Prostate gland (tissue), 2 donors: ENCODE measurements at regions not wholly inside any gene's neighbourhood (a gene's known extent, or its start where the extent isn't known, plus 50 kb on each side); places are given as distances from the start of the nearest gene placed in this dataset.

Experiments used
- DNase-seq: peaks from one replicate; pipeline ENCODE4 v3.0.0-alpha.2; 2019; ENCODE audit warnings: low spot score
- H3K27ac ChIP-seq, 2 donors: fragments of 200-600 bp; sonication (generic); 2 replicates each; pipeline ENCODE4 v1.5.1; 2017 to 2019
- H3K27me3 ChIP-seq: fragments of 200-600 bp; sonication (generic); replicated peaks from 2 replicates; pipeline ENCODE4 v1.5.1; 2019; ENCODE audit not compliant: insufficient read depth
- H3K36me3 ChIP-seq, 2 donors: fragments of 200-600 bp; sonication (generic); 1 replicate in 1 of 2; 2 replicates in 1 of 2; pipeline versions ENCODE4 v1.5.1 to v1.8.1; 2017 to 2019
- H3K4me1 ChIP-seq: fragments of 200-600 bp; sonication (generic); replicated peaks from 2 replicates; pipeline ENCODE4 v1.5.1; 2019
- H3K4me3 ChIP-seq, 2 donors: fragments of 200-600 bp; sonication (generic); 2 replicates each; pipeline ENCODE4 v1.5.1; 2017 to 2019
- H3K9me3 ChIP-seq: fragments of 200-600 bp; sonication (generic); 2 replicates; pipeline ENCODE4 v1.5.1; 2017
- POLR2A ChIP-seq: fragments of 450-650 bp; IDR thresholded peaks from one replicate; pipeline ENCODE4 v1.6.1; 2016; ENCODE audit warnings: antibody characterized with exemption, mild to moderate bottlenecking
- POLR2AphosphoS5 ChIP-seq: sonication (generic); formaldehyde crosslinking; IDR thresholded peaks from one replicate; pipeline ENCODE4 v1.6.1; 2017; ENCODE audit warnings: antibody characterized with exemption
- WGBS: methylation state at CpG from one replicate; pipeline ENCODE4 v1.1.5; 2018; 5-methylcytosine and 5-hydroxymethylcytosine counted together
- intact Hi-C: fragments of 100-400 bp; cut with DNase I; formaldehyde crosslinking; loops from one replicate; pipeline ENCODE4 v1.14.2; 2022
- TF ChIP-seq, protein P1 (sequence below), 4 experiments: fragments of 200-600 bp in 2 of 4; fragments of 450-650 bp in 2 of 4; sonication (generic) in 2 of 4; IDR thresholded peaks; 1 replicate in 3 of 4; 2 replicates in 1 of 4; pipeline ENCODE4 v1.5.1; 2016 to 2019; ENCODE audit warnings: antibody characterized with exemption in 4 of 4, mild to moderate bottlenecking in 2 of 4, moderate library complexity in 2 of 4

DNA sequence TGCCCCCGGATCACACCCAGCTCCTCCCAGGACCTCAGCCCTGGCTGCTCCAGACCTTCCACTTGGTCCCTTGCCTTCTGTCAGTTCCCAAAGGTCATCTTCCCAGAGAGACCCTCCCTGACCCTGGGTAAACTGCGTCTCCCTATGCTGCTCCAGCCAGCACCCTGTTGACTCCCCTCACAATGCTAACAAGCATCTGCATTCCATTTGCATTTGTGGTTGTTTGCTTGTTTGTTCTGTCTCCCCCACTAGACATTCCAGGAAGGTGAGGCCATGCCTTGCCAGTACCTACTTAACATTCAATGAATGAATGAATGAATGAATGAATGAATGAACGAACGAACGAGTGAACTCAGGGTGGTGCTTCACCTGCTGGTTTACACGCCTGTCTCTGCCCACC lies 171.2 kb downstream of the WSCD1 start:
- intact Hi-C loops, result no loop called here
- WGBS, result 75% methylated on average over 6 of the region's 6 CpGs
- H3K36me3 ChIP-seq, result no peaks in the 10 kb centered on the region
- TF ChIP-seq, protein P1, sequence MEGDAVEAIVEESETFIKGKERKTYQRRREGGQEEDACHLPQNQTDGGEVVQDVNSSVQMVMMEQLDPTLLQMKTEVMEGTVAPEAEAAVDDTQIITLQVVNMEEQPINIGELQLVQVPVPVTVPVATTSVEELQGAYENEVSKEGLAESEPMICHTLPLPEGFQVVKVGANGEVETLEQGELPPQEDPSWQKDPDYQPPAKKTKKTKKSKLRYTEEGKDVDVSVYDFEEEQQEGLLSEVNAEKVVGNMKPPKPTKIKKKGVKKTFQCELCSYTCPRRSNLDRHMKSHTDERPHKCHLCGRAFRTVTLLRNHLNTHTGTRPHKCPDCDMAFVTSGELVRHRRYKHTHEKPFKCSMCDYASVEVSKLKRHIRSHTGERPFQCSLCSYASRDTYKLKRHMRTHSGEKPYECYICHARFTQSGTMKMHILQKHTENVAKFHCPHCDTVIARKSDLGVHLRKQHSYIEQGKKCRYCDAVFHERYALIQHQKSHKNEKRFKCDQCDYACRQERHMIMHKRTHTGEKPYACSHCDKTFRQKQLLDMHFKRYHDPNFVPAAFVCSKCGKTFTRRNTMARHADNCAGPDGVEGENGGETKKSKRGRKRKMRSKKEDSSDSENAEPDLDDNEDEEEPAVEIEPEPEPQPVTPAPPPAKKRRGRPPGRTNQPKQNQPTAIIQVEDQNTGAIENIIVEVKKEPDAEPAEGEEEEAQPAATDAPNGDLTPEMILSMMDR (IDR thresholded peaks at IDR 0.05), result no peak
- TF ChIP-seq POLR2A (no peak), POLR2AphosphoS5 (no peak)
- no peaks in the 10 kb centered on the region for H3K4me1 ChIP-seq
- H3K4me3 ChIP-seq, result no peak overlapping the region
- DNase-seq, result no peak
- no peaks in the 10 kb centered on the region for H3K9me3 ChIP-seq
- no peak overlapping the region for H3K27ac ChIP-seq
- H3K27me3 ChIP-seq, result no peaks in the 10 kb centered on the region

DNA sequence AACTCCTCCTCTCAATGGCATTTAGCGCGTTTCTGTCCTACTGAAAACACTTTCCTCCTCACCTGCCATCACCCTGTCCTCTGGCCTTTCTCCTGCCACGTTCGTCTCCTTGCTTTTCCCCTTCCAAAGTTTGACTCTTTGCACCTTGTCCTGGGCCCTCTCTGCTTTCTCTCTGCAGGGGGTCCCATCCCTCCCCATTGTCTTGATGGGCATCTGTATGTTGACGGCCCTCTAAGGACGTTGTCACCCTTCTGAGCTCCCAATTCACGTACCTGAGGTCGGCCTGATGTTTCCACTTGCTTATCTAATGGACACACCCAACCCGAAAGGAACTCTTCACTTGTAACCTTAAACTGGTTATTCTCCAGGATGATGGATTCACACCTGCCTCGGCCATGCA lies 170.4 kb downstream of the WSCD1 start:
- Histone ChIP-seq H3K27ac (no peak overlapping the region), H3K36me3 (no peaks in the 10 kb centered on the region), H3K9me3 (no peaks in the 10 kb centered on the region), H3K4me3 (no peak overlapping the region), H3K27me3 (no peaks in the 10 kb centered on the region), H3K4me1 (no peaks in the 10 kb centered on the region)
- DNase-seq, result no peak
- no peak for TF ChIP-seq POLR2AphosphoS5
- TF ChIP-seq, protein P1 (IDR thresholded peaks at IDR 0.05), result no peak
- no peak for TF ChIP-seq POLR2A
- intact Hi-C loops, result no loop called here
- 82% methylated on average over 10 of the region's 10 CpGs for WGBS

DNA sequence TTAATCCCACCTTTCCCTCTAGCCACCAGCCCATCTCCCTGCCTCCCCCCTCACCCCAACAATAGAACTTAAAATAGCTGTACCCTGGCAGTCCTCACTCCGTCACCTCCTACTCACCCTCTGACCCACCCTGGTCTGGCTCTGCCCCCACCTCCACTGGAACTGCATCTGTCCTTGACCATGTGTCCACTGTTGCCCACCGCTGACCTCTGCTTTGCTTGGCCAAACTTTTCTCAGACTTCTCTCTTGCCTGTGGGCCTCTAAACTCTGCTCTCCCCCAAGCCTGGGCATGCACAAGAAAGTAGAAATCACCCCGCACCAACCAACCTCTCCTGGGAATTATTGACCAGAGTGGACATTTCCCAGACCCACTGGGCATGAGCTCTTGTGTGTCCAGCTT lies 169.8 kb downstream of the WSCD1 start:
- no peak for DNase-seq
- intact Hi-C loops, result no loop called here
- TF ChIP-seq, protein P1 (IDR thresholded peaks at IDR 0.05), result no peak
- no peak for TF ChIP-seq POLR2A
- TF ChIP-seq POLR2AphosphoS5, result no peak
- Histone ChIP-seq H3K4me1 (no peaks in the 10 kb centered on the region), H3K36me3 (no peaks in the 10 kb centered on the region), H3K4me3 (no peak overlapping the region), H3K27me3 (no peaks in the 10 kb centered on the region), H3K27ac (no peak overlapping the region), H3K9me3 (no peaks in the 10 kb centered on the region)
- 81% methylated on average over 3 of the region's 3 CpGs for WGBS

DNA sequence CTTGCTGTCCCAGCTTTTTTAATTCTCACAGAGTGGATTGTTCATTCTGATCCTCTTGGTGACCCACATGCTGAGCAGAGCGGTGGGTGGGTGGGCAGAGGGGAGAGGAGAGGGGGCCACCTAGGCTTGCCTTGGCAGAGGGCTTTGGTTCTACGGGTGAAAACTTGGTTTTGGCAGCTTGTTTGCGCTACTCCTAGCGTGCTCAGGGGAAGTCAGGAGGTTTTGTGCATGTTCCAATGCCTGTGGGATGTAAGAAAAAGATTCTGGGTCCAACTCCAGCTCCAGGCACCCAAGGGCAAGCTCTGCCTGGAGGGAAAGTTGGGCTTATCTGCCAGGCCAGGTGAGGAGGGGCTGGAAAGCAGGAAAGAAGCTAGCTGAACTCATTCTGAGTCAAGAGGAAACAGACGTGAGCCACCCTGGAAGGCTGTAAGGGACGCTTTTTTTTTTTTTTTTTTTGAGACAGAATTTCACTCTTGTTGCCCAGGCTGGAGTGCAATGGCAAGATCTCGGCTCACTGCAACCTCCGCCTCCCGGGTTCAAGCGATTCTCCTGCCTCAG lies 169.1 kb downstream of the WSCD1 start:
- Histone ChIP-seq H3K9me3 (no peaks in the 10 kb centered on the region), H3K4me3 (no peak overlapping the region), H3K36me3 (no peaks in the 10 kb centered on the region), H3K27ac (no peak overlapping the region), H3K27me3 (no peaks in the 10 kb centered on the region), H3K4me1 (no peaks in the 10 kb centered on the region)
- WGBS, result 50% methylated on average over 10 of the region's 10 CpGs
- intact Hi-C loops, result no loop called here
- TF ChIP-seq, protein P1 (IDR thresholded peaks at IDR 0.05), result no peak
- TF ChIP-seq POLR2AphosphoS5, result no peak
- TF ChIP-seq POLR2A, result no peak
- no peak for DNase-seq

DNA sequence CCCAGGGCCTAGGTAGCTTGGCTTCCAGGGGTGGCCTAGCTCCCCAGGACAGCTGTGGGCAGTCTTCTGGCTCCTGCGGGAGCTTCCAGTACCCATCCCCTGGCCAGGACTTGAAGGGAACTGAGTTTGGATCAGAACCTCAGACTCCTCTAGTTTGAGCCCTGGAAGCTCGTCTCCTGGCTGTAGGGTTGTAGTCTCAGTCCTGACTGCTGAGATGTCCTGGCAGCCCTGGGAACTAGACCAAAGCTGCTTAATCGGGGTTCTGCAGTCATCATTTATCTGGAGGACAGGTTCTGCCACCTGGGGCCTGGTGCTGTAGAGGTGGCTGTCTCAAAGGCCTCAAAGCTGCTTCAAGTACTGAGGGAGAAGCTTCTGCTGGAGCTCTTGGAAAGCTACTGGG lies 163.7 kb downstream of the WSCD1 start:
- TF ChIP-seq, protein P1 (IDR thresholded peaks at IDR 0.05), result no peak
- no peak for TF ChIP-seq POLR2AphosphoS5
- TF ChIP-seq POLR2A, result no peak
- Histone ChIP-seq H3K27ac (no peak overlapping the region), H3K4me3 (no peak overlapping the region), H3K27me3 (peaks cover 2% of the 10 kb centered on the region), H3K36me3 (no peaks in the 10 kb centered on the region), H3K9me3 (no peaks in the 10 kb centered on the region), H3K4me1 (no peaks in the 10 kb centered on the region)
- no peak for DNase-seq
- intact Hi-C loops, result no loop called here
- WGBS, result 88% methylated on average over 3 of the region's 3 CpGs
